HG03521 (cell line): ENCODE measurements at regions not wholly inside any gene's neighbourhood (a gene's known extent, or its start where the extent isn't known, plus 50 kb on each side); places are given as distances from the start of the nearest gene placed in this dataset.
"Not testable (repeated sequence)": the region's sequence is repeated elsewhere in the genome, so short reads cannot be mapped to it uniquely, and the experiment has no call there.

Source experiments
- ATAC-seq: cut with Tn5 transposase; IDR thresholded peaks from one replicate; pipeline ENCODE4 v1.9.1; 2021; ENCODE audit warnings: mild to moderate bottlenecking, moderate library complexity; ENCODE audit not compliant: unreplicated experiment

DNA sequence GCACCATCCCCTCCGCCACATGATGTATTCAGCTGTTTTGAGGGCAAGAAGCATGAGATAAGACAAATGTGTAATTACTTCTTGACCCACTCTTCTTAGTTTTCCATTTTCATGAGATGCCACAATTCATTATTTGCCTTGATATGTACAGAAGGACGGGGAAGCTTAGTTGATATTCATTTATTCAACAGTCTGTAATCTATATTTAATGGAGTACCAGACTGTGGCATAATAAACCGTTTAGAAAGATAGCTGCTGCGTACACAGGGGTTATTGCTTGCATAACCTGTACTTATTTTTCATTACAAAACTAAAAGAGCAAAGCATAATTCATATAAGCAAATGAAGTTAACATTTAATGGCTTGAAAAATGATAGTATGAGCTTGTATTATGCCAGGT lies 466.4 kb upstream of the GYPC start:
- ATAC-seq = no peak

DNA sequence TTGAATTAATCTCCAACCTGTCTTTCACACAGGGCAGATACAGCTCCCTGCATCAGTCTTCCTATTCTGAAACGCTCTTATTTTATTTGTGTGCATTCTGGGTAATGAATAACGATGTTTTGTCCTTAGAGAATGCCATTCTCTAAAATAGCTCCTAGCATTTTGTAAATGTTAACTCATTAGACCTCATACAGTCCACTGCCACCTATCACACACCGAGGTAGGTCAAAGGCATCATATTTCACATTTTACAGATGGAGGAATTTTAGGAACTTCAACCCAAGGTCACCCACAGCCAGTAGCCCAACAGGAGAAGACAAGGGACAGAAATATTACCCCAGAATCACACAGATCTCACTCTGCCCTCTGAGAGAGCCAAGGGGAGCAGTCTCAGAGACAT lies 455.4 kb upstream of the GYPC start:
- ATAC-seq = no peak

DNA sequence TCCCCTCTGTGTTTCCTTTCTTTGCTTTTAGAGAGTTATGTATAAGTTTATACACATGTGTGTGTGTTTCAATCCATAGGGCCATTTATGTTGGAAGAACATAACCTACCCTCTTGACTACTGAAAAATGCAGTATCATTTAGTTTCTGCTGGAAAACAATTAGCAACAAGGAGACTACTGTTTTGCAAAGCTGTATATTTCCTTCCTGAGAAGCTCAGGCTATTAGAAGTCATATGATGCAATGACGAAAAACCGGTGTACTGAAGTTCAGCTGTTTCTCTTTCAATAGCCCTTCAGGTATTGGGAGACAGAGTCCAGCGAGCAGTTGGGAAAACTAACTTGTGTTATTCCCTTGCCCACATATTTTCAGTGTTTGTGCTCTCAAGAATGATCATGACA lies 447.7 kb upstream of the GYPC start:
- ATAC-seq = no peak

DNA sequence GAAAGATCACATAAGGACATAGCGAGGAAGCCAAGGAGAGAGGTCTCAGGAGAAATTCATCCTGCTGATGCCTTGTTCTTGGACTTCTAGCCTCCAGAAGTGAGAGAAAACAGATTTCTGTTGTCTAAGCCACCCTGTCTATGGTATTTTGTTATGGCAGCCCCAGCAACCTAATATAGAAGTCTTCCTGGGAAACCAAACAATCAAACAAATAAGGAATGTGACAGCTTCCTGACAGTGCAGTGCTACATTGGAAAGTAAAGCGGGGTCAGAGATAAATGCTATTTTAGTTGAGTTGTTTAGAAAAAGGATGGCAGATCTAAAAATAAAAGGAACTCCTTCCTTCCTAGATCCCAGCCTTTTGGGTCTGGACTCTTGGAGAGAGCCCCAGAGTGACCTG lies 443.2 kb upstream of the GYPC start:
- ATAC-seq = no peak

DNA sequence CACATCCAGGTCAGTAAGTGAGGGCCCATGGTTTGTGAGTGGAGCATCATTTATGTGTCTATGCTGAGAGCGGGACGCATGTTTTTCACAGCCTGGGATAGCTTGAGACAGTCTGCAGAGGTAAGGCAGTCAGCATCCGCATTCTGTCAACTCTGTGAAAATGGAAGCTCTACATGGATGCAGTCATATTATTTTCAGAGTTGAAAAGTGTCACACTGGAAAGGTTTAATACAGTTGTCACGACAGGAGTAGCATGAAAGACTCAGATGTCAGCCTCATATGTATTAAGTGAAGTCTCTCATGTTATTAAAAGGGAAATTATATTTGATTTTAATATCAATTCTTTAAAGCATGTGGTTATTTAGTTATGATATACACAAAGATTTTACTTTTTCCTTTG lies 436.9 kb upstream of the GYPC start:
- no peak for ATAC-seq

DNA sequence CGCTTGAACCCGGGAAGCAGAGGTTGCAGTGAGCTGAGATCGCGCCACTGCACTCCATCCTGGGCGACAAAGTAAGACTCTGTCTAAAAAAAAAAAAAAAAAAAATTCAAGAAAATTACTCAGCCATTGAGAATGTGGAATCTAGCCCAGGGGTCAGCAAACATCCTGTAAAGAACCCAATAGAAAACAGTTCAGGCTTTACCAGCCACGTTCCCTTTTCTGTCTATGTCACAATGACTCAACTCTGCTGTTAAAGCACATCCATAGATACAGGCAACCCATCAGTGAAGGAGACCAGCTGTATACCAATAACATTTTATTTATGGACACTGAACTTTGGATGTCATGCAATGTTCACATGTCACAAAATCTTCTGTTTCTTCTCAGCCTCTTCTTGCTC lies 435.6 kb upstream of the GYPC start:
- ATAC-seq = no peak

DNA sequence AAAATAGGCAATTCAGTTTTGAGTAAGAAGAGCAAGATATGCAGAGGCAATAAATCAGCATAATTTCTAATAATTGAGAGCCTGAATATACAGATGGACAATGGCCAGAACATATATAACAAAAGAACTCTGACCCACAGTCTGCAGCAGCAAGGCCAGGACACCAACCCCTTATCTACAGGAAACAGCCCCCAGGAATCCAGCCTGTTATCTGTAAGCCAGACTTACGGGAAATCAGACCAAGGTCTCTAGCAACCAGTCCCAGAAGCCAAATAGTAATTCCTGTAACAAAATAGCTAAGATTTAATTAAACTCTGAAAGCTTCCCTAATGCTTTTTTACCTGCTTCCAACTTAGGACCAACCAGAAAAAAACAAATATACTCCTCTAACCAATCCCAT lies 434.5 kb upstream of the GYPC start:
- ATAC-seq = no peak

DNA sequence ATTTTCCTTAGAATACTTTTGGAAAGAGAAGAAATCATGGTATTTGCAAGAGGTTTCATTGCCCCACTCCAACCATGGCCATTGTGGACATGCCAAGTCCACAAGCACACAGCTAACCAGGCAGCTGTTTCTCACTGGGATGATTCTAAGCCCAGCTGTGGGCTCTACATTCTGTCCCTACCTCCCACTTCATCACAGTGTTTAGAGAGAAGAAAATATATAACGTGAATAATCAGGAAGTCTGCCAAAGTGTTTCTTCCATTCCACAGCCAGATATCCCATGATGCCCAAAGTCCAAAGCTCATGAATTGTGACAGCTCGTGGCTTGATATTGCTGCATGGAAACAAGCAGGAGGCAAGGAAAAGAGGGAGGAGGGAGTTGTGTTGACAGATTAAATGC lies 433.7 kb upstream of the GYPC start:
- ATAC-seq = no peak

DNA sequence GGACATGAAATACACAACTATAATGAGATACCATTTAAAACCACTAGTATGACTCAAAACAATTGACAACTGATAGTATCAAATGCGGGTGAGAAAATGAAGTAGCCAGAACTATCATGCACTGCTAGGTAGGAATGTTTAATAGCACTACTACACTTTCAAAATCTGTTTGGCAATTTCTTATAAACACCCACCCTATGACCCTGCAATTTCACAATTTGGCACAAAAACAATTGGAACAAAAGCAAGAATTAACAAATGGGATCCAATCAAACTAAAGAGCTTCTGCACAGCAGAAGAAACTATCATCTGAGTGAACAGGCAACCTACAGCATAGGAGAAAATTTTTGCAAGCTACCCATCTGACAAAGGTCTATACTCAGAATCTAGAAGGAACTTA lies 431.2 kb upstream of the GYPC start:
- ATAC-seq = no peak

DNA sequence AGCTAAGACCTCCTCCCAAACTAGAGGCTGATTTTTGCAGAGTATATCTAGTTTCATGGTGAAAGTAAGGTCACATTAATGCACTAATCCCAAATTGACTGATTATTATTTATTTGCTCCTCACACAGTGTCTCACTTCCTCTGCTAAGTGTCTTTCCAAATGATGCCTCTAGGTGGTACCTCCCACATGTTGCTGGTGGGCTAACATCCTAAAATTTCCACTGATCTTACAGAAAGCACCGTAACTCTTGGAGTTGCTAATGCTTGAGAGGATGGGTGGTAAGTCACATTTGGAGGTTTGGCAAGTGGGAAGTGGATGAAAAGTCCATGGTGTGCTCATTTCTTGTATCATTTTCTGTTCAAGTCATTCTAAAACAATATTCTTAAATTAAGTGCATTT lies 428.7 kb upstream of the GYPC start:
- no peak for ATAC-seq

DNA sequence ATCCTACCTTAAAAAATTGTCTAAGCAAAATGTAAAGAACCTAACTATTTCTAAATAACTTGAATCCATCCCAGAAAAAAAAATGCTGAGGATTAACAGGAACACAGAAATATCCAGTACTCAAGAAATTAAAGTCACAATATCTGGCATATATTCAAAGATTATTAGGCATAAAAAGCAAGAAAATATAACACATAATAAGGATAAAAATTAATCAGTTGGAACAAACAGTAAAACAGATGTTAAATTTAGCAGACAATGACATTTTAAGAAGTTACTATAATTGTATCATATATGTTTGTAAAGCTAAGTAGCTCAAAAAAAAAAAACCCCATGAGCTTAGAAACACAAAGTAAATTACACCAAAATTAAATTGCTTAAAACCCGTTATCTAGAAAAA lies 427.4 kb upstream of the GYPC start:
- no peak for ATAC-seq

DNA sequence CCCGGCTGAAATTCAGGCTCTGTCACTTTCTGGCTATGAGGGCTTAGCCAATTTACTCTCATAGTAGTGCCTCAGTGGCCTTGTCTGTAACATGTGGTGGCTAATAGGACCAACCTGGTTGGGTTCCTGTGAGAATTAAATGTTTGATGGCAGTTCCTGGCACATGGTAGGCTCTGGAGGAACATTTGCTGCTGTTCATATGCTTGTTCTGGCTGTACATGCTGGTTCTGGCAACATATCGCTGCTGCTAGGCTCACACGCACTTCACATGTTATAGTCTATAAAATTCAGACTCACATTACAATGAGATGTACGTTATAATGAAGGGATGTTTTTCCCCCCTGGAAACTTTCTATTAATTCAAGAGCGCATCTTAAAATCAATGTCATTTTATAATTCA lies 417.7 kb upstream of the GYPC start:
- no peak for ATAC-seq

DNA sequence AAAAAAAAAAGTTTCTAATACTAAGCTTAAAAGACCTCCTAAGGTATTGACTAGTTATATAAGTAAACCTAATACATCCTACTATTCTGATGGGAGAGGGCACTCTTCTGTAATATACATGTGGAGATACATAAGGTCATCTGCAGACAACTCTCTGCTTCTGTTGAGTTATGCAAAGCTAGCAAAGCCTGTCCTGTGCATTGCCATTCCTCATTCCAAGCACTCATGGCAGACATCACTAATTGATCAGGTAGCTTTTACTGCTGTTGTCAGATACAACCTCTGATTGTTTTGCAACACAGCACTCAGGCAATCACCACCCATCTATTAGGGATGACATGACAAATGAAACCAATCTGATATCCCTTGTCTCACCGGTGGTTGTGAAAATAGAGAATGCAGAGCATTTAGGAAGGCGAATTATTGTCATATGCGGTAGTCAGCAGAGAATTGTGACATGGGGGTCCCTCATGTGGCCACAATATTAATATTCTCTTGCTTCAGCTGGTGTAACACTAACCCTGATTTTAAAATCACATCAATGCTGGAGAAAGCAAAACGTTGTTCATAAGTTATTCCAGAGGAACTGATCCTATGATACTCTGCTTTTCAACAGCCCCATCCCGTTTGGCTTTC lies 416.5 kb upstream of the GYPC start:
- no peak for ATAC-seq

DNA sequence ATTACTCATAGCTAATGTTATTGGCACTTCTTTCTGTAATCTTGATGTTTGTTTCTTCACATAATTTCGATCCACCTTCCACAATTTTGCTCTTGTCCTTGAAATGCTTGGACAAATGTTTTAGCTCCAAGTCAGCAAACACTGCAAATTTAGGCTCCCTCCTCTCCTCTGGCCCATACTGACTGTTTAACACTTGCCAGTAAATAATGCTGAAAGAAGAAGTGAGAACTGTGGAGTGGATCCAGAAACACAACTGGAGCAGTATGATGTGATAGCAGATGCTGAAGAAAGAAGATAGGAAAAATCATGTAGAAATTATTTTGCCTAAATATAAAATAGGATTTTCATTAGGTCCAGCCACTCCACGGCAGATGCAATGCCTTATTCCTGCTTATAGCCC lies 415.0 kb upstream of the GYPC start:
- no peak for ATAC-seq

DNA sequence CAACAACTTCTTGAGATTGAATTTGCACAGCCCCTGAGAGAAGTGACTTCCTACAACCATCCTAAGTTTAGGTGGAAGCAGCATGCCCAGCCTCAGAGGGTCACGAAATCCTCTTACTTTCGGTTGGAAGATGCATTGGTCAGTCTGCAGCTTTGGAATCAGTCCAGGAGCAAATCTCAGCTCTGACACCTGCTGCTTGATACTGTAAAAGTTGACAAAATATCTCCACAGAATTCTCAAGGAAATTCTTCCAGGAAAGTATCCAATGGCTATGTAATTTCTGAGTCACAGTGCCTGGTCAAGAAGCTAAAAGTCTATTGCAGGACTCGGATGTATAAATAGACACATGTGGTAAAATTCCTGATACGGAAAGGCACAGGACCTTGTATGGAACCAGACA lies 414.5 kb upstream of the GYPC start:
- ATAC-seq = no peak

DNA sequence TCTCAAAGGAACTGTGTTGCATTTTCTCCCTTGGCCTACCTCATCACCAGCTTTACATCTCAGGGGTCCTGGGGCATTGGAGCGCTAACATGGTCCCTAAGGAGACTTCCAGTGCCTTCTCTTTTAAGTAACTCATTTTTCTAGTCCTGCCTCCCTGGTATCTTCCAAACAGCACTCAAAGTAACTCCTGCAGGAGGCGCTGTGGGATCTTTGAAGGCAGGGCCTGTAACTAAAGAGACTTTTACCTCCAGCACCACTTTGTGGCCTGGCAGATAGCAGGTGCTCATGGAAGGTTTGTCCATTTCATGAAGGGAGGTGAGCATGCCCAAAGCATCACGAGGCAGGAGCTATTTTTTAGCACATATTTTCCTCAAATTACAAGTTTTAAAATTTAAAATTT lies 411.0 kb upstream of the GYPC start:
- ATAC-seq = no peak

DNA sequence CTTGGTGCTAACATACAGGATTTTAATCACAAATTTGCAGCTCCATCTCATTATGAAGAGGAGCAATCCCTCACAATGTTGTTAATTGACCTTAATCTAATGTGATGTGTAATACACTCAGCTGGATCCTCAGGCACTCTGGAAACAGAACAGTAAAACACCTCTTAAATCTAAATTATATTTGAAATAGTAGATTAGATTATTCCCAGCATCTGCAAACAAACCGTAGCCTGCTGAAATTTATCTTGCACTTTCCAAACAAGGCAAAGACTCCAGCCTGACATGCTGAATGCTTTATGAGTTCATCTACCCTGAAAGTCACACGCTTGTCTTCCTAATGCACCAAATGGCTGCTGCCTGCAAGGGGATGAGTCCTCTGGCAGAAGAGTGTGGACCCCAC lies 402.3 kb upstream of the GYPC start:
- no peak for ATAC-seq

DNA sequence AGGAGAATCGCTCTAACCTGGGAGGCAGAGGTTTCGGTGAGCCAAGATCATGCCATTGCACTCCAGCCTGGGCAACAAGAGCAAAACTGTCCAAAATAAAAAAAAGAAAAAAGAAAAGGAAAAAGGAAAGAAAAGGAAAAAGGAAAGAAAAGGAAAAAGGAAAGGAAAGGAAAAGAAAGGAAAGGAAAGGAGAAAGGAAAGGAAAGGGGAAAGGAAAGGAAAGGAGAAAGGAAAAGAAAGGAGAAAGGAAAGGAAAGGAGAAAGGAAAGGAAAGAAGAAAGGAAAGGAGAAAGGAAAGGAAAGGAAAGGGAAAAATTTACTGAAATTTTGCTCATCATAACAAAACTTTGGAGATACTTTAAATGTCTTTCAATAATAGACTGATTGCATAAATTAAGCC lies 391.3 kb upstream of the GYPC start:
- no peak for ATAC-seq

DNA sequence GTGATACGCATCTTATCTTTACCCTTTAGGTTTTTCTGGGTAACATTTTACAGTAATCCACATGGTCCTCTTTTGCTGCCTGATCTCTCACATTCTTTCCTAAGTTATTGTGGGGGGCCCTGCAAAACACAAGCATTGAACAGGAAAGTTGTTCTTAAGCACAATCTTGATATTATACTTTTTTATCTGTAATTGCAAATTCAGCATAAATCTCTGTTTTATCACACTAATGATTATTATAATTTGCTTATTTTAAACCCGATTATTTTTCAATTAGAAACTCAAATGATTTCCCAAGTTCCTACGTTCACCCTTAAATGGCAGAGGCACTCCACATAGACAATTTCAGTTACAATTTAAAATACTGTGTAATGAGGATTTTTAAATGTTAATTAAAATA lies 386.0 kb upstream of the GYPC start:
- no peak for ATAC-seq

DNA sequence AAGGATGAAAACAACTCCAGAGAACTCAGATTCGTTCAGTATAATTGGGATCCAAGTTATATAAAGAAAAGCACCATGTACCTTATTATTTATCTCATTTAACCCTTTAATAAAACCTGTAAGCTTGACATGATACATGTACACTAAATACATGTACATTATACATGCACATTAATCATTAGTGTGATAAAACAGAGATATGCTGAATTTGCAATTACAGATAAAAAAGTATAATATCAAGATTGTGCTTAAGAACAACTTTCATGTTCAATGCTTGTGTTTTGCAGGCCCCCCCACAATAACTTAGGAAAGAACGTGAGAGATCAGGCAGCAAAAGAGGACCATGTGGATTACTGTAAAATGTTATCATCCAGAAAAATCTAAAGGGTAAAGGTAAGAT lies 385.4 kb upstream of the GYPC start:
- no peak for ATAC-seq

DNA sequence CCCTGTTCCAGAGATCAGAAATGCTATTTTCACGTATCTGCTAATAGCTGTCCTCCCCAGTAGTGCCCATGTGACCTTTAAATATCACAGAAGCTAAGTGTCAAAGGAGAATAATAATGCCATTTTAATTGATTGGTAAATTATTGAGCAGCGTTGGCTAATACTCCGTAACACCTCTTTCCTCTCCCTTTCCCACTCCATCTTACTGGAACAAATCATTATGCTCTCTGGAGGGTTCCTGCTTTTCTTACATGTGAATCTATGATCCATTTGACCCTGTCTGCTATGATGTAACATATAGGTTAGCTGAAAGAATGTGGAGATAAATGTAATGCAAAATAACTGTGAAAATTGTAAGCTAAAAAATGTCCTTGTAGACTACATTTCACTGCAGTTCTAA lies 383.6 kb upstream of the GYPC start:
- no peak for ATAC-seq

DNA sequence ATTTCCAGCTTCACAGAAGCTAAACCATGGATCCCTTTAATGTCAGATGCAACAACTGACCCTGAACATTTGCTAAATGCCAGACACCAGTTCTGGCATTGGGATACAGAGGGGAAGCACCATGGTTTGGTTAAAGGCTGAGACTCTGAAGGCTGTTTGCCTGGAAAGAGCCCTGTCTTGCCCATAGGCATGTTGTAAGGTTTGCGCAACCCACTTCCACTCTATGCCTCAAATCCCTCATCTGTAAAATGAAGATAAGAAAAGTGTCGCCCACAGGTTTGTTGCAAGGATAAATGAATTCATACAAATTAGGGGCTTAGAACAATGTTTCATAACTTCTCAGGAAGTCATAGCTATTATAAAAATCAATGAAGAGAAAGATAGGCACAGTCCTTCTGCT lies 380.9 kb upstream of the GYPC start:
- ATAC-seq = no peak

DNA sequence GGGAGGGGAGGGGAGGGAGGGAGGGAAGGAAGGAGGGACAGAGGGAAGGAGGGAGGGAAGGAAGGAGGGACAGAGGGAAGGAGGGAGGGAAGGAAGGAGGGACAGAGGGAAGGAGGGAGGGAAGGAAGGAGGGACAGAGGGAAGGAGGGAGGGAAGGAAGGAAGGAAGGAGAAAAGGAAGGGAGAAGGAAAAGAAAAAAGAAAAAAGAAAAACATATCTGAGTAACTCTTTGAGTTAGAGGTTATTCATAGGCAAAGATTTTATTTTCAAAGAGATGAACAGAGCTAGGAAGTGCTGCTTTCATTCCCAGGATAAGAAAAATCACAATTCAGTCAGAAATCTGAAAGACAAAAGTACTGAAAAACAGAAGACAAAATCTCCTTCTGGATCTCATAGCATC lies 379.7 kb upstream of the GYPC start:
- not testable (repeated sequence) for ATAC-seq

DNA sequence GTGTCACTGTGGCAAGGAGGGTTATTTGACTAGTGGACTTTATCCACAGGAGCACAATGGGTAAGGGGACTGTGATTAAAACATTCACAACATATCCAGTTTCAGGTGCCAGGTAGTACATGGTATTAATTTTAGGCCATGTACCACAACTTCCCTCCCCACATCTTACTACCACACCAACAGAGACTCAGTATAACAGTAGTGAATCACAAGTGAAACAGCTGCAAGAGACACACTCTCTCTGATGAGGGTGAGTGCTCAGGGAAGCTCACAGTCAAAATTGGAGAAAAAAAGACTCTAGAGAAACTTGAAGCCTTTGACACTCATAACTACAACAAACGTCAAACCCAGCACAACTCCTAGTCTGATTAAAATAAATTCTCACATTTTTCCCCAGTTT lies 367.6 kb upstream of the GYPC start:
- no peak for ATAC-seq
